ENCODE measurements at regions not wholly inside any gene's neighbourhood (a gene's known extent, or its start where the extent isn't known, plus 50 kb on each side); places are given as distances from the start of the nearest gene placed in this dataset.

- POLR2A ChIA-PET, result interaction anchor here (0.5 to 1.1 kb wide), 3 partner anchors 14 to 54 kb away, joined by 3 read pairs; no protein-coding TSS in a partner anchor
These were observed 218.5 kb downstream of the LY86 start for GRCh38 chr6:6806844-6807518.

GRCh38 chr6:6808343-6808742 lies 219.8 kb downstream of the LY86 start:
- H2AFZ ChIP-seq (ENCODE audit: low read length), result no peak overlapping the region
- ChIA-PET CTCF (ENCODE audit: unreplicated experiment) (no interaction called here), POLR2A (interaction anchor here (0.6 to 1.2 kb wide), 4 partner anchors 8 to 1348 kb away, joined by 3 to 5 read pairs (median 4); no protein-coding TSS in a partner anchor)
- no peaks in the 10 kb centered on the region for H3K36me3 ChIP-seq (ENCODE audit: insufficient read depth, low read length)
- H4K20me1 ChIP-seq (ENCODE audit: insufficient read depth, low read length), result no peaks in the 10 kb centered on the region
- no peak for TF ChIP-seq CTCF (conservative IDR thresholded peaks at IDR 0.05; ENCODE audit: low read length)
- TF ChIP-seq EZH2phosphoT487 (IDR thresholded peaks at IDR 0.05; ENCODE audit: borderline replicate concordance, low read depth, low read length), result no peak
- no TSS peak for BruUV-seq (replicated peaks)
- no peaks in the 10 kb centered on the region for H3K4me1 ChIP-seq (ENCODE audit: insufficient read depth, low read length, poor library complexity, severe bottlenecking)
- H3K4me3 ChIP-seq (ENCODE audit: low read depth, low read length, poor library complexity, severe bottlenecking), result no peak overlapping the region
- H3K9me3 ChIP-seq (ENCODE audit: low read length), result no peaks in the 10 kb centered on the region
- H3K4me2 ChIP-seq (ENCODE audit: low read length), result no peak overlapping the region
- no peak overlapping the region for H3K27ac ChIP-seq (ENCODE audit: low read depth, low read length, poor library complexity, severe bottlenecking)
- no peaks in the 10 kb centered on the region for H3K79me2 ChIP-seq (ENCODE audit: insufficient read depth, low read depth, low read length)
- no peaks in the 10 kb centered on the region for H3K9me2 ChIP-seq (ENCODE audit: insufficient read depth, low read length)
- DNase-seq (ENCODE audit: low spot score), result no peak
- intact Hi-C loops (cut with micrococcal nuclease; ENCODE audit: unreplicated experiment), result no loop called here

More at GRCh38 chr6:6806844-6807518, 218.5 kb downstream of the LY86 start:
- TF ChIP-seq EZH2phosphoT487 (IDR thresholded peaks at IDR 0.05; ENCODE audit: borderline replicate concordance, low read depth, low read length) (no peak), CTCF (conservative IDR thresholded peaks at IDR 0.05; ENCODE audit: low read length) (no peak)
- H2AFZ ChIP-seq (ENCODE audit: low read length), result no peak overlapping the region
- H3K79me2 ChIP-seq (ENCODE audit: insufficient read depth, low read depth, low read length), result no peaks in the 10 kb centered on the region
- no peaks in the 10 kb centered on the region for H3K9me3 ChIP-seq (ENCODE audit: low read length)
- H3K4me3 ChIP-seq (ENCODE audit: low read depth, low read length, poor library complexity, severe bottlenecking), result no peak overlapping the region
- H3K4me1 ChIP-seq (ENCODE audit: insufficient read depth, low read length, poor library complexity, severe bottlenecking), result no peaks in the 10 kb centered on the region
- intact Hi-C loops (cut with micrococcal nuclease; ENCODE audit: unreplicated experiment), result no loop called here
- no TSS peak for BruUV-seq (replicated peaks)
- no peak overlapping the region for H3K27ac ChIP-seq (ENCODE audit: low read depth, low read length, poor library complexity, severe bottlenecking)
- no peaks in the 10 kb centered on the region for H3K36me3 ChIP-seq (ENCODE audit: insufficient read depth, low read length)
- no peaks in the 10 kb centered on the region for H3K9me2 ChIP-seq (ENCODE audit: insufficient read depth, low read length)
- CTCF ChIA-PET (ENCODE audit: unreplicated experiment), result interaction anchor here (1.3 kb wide), 1 partner anchor 19 kb away, joined by 3 read pairs; no protein-coding TSS in a partner anchor
- DNase-seq (ENCODE audit: low spot score), result no peak
- no peaks in the 10 kb centered on the region for H4K20me1 ChIP-seq (ENCODE audit: insufficient read depth, low read length)
- H3K4me2 ChIP-seq (ENCODE audit: low read length), result no peak overlapping the region

- ChIA-PET POLR2A (interaction anchor here (0.6 kb wide), 2 partner anchors 17 to 41 kb away, joined by 3 to 4 read pairs; no protein-coding TSS in a partner anchor), CTCF (ENCODE audit: unreplicated experiment) (no interaction called here)
- H3K79me2 ChIP-seq (ENCODE audit: insufficient read depth, low read depth, low read length), result no peaks in the 10 kb centered on the region
- H3K4me3 ChIP-seq (ENCODE audit: low read depth, low read length, poor library complexity, severe bottlenecking), result no peak overlapping the region
- DNase-seq (ENCODE audit: low spot score), result no peak
- BruUV-seq (replicated peaks), result no TSS peak
- H4K20me1 ChIP-seq (ENCODE audit: insufficient read depth, low read length), result no peaks in the 10 kb centered on the region
- H3K9me2 ChIP-seq (ENCODE audit: insufficient read depth, low read length), result no peaks in the 10 kb centered on the region
- TF ChIP-seq EZH2phosphoT487 (IDR thresholded peaks at IDR 0.05; ENCODE audit: borderline replicate concordance, low read depth, low read length) (no peak), CTCF (conservative IDR thresholded peaks at IDR 0.05; ENCODE audit: low read length) (no peak)
- no peak overlapping the region for H3K4me2 ChIP-seq (ENCODE audit: low read length)
- no peaks in the 10 kb centered on the region for H3K36me3 ChIP-seq (ENCODE audit: insufficient read depth, low read length)
- H2AFZ ChIP-seq (ENCODE audit: low read length), result no peak overlapping the region
- no peaks in the 10 kb centered on the region for H3K9me3 ChIP-seq (ENCODE audit: low read length)
- intact Hi-C loops (cut with micrococcal nuclease; ENCODE audit: unreplicated experiment), result no loop called here
- no peak overlapping the region for H3K27ac ChIP-seq (ENCODE audit: low read depth, low read length, poor library complexity, severe bottlenecking)
- H3K4me1 ChIP-seq (ENCODE audit: insufficient read depth, low read length, poor library complexity, severe bottlenecking), result no peaks in the 10 kb centered on the region
These were observed 220.4 kb downstream of the LY86 start for GRCh38 chr6:6808915-6809314.
